ENCODE measurements at regions not wholly inside any gene's neighbourhood (a gene's known extent, or its start where the extent isn't known, plus 50 kb on each side); places are given as distances from the start of the nearest gene placed in this dataset.

GRCh38 chr20:22430154-22430745, 154.1 kb downstream of the FOXA2 start:
- no peak for DNase-seq

DNA sequence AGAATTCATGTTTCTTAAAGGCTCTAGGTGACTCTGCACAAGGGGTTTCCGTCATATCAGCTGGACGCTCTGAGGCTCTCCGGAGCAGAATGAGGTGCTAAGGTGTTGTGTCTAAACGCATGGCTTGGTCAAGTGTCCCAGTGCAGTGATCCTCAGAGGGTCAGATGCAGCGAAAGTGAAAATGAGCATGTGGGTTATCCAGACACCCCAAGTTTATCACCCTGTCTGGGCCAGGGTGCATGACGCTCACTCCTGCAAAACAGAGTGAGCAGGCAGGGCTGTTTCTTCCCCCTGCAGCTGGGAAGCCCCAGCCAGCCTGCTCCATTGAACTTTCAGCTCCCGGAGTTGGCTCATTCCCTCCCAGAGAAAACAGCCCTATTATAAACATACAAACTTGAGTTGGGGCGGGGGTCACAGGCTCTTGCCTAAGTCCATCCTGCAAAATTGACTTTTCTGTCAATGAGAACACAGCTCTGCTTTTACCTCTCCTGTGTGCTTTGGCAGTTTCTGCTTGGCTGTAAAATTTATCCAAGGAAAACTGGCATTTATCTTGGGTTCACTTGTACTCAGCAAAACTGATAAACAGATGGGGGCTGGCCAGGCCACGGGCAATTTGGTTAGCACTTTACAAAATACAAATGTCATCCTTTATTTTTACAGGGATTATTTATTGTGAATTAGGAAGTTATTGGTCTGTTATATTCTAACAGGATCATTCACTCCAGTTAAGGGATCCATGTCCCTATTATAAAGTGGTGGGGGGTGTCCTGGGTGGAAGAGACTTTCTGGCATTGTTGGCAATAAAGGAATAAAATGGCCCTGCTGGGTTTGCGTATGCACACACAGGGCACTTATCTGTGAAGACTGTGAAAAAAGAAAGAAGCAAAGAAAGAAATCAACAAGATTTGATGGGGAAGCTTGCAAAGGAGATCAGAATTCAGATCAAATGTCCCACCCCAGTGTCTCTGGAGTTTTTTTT, 154.9 kb downstream of the FOXA2 start:
- no peak for DNase-seq

GRCh38 chr20:22428051-22428450, 156.3 kb downstream of the FOXA2 start:
- no peak for DNase-seq

GRCh38 chr20:22426772-22427171, 157.6 kb downstream of the FOXA2 start:
- no peak for DNase-seq

DNA sequence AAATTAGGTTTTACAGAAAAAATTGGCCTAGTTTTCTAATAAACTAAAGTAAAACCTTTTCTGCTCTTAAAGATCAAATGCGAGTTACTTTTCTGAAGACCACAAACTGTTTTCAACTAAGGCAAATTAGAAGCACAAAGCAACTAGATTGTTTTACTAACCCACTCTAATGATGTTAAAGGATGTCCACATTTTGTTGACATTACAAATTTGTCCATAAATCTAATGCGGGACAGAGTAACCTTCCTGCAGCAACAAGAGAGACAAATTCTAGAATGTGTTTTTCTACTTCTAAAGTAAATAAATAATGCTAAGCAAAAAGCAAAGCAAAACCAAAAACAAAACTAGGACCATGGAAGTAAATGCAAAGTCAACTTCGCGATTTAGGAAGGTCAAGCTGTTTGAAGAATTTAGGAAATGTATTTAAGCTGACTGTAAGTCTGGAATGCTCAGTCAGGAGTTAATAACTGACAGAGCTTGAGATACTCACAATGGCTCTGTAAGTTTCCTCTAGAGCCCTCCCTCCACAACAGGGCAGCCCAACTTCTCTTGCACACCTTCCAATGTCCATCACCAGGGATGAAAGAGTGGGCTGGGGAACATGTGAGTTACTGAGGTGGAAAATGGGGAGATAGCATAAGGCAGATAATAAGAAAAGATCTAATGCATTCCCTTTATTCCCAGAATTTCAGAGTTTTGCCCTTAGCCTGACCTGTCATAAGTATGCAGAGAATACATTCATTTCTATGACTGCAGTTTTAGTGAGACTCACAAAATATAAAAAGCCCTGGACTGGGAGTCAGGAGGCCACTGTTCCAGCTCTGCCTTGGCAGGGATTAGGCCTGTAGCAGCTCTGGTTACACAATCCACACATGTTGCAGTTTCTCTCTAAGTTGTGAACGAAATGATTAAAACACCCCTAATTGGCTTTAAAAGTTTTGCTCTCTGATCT, 158.8 kb downstream of the FOXA2 start:
- DNase-seq: no peak

- DNase-seq: no peak
Measured at GRCh38 chr20:22423190-22423832, 161.1 kb downstream of the FOXA2 start.

- DNase-seq: no peak
Measured at GRCh38 chr20:22420116-22420598, 164.2 kb downstream of the FOXA2 start.

DNA sequence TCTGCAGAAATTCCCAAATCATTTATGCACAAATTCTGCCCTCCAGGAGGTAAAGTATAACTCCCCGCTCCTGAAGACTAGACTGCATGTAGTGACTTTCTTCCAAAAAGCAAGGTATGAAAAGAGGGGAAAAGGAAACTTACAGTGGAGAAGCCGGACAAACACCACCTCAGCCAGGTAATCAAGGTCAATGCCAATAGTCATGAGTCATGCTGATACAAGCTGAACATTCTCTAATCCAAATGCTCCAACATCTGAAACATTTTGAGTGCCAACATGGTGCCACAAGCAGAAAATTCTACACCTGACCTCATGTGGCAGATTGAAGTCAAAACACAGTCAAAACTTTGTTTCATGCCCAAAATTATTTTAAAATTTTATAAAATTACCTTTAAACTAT, 165.6 kb downstream of the FOXA2 start:
- no peak for DNase-seq

DNA sequence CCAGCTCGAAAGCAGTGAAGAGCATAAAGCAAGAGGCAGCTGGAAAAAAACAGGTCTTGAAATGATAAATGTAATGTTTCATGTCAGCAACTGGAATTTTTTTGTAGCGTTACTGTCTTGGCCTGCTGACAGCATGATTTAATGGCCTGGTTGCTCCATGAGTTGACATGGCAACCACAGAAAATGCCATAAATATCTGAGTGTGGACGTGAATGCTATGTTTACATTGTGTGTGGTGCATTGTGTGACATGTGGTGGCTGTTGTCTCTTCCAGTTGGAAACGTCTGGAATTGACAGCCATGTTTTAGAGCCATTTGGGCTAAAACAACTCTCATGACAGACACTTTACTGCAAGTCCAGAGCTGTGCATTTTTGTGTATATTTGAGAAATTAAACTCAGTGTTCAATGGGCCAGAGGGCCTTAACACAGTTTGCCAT, 170.0 kb downstream of the FOXA2 start:
- DNase-seq: no peak

DNA sequence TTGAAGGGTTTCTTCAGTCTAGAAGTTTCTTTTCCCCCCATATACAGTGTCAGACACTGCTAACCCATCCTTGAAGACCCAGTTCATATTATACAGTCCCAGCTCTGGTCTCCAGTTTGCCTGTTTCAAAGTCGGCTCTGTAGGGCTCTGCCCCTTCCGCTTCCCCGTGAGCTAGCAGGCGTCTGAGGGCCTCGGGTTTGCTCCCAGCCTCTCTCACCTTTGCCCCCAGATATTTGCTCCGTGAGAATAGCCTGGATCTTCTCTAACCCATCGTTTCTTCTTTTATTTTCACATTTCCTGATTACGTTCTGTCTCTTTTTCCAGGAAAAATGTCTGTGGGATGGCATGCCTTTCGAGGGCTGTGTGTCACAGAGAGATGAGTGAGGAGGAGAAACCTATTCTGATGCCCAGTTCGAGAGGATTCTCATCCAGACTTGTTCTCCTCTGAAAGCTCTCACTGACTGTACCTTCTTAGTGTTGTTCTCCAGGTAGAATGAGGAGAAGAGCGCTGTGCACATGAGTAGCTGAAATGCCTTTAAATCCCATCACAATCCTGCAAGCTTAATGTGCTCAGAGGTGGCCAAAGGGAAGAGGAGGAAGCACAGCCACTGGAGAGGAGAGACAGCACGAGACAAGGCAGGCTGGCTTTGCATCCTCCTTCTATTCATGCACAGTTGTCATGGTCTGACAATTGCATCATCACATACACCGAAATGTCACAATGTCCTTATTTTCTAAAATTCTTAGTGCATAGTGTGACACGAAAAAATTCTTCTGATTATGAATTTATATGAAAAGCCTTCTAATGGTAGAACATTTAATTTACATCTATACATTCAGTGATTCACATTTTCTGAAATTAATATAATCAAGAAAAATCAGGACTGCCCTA, 171.1 kb downstream of the FOXA2 start:
- DNase-seq: no peak

DNA sequence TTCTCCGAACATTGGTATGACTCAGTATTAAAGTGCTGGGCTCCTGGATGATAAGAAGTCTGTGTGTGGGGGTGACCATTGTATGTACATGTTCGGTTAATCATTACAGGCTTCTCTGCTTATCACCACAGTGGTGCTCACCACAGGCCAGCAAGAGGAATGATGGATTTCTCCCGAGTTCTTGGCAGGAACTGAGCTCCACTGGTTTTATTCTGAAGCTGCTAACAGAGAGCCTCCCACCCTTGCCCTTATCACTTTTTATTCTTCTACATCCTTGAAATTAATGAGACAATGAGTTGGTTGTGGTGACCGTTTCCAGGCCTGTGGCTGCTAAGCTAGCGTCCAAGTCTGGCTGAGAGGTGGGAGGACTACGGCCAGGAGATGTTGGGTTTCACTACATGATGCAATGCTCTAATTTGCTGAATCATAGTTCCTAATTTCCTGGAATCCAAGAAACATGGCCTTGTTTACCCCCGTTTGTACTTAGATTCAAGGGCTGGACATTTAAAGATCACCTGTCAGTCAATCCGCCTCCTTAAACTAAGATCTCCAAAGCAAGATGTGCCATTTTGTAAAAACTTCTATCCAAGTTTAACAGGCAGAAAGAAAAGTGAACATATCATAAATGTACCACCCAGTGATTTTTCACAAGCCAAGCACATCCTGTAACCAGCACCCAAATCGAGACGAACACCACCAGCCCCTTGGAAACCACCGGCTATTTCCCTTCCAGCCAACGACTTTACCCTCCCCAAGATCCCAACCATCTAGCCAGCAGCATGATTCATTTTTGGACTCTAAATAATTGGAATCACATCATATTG, 172.5 kb downstream of the FOXA2 start:
- no peak for DNase-seq

- DNase-seq: no peak
Measured at GRCh38 chr20:22411286-22411626, 173.1 kb downstream of the FOXA2 start.

DNA sequence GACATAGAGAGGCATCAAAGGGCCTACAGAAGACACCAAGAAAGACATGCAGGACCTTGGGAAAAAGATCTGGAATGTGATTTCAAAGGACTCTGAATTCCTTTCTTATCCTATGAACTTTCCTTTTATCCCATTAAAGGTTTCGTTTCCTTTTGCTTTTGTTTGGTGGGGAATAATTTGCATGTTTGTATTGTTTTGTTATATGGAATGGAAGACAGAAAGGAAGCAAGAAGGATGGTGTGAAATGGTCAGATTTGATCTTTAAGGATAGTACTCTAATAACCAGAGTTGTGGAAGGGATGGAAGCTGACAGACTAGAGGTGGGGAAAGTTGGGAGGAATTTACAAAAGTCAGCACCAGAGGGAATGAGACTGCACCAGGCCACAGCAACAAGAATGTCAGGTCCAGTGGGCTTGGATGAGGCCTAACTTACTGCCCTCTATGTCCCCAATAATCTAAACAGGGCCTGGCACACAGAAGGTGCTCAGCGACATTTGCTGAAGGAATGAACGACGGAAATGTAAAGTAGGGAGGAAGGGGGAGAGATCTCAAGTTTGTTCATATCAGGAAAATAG, 173.7 kb downstream of the FOXA2 start:
- no peak for DNase-seq

DNA sequence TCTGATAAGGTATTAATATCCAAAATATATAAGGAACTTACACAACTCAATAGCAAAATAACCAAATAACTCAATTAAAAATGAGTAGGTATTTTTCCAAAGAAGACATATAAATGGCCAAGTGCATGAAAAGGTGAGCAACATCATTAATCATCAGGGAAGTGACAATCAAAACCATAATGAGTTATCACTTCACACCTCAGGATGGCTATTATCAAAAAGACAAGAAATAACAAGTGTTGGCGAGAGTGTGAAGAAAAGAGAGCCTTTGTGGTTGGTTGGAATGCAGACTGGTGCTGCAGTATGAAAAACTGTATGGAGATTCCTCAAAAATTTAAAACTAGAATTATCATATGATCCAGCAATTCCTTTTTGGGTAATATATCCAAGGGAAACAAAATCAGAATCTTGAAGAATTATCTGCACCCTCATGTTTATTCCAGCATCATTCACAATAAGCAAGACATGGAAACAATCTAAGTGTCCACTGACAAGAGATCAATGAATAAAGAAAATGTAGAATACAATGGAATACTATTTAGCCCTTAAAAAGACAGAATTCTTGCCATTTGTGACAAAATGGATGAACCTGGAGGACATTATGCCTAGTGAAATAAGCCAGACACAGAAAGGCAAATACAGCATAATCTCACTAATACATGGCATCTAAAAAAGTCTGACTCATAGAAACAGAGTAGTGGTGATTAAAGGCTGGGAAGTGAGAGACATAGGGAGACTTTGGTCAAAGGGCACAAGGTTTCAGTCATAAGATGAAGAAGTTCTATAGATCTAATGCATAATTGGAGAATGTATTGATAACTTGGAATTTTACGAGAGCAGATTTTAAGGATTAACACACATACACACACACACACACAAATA, 175.6 kb downstream of the FOXA2 start:
- no peak for DNase-seq

DNA sequence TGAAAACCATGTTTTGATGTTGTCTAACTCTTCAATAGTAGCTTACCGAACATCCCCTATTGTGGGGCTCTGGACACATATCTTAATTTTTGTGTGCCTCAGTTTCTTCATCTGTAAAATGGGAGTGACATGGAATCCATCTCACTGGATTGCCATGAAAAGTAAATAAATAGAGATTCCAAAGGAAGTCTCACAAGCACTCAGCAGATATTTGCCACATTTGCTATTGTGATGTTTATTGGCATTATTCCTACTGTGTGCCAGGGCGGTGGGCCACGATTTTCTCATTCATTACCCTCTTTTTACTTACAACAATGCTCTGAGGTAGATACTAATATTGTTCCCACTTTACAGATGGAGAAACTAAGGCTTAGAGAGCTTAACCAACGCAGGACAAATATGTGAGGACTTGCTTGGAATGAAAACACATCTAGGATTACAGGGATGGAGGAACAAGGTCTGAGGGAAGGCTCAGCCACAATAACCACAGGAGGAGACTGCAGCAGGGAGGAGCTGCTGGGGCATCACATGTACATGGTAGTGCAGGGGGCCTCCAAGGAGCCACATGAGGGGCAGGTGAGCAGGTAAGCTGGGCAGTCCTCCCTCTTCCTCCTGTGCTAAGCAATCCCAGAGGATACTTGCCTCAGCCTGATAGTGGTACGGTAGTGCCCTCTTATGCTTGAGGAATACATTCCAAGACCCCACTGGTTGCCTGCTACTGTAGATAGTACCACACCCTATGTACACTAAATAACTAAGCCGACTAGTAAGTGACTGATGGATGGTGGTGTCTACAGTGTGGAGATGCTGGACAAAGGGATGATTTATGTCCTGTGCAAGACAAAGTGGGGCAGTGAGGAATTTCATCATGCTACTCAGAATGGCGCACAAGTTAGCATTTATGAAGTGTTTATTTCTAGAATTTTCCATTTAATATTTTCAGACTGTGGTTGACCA, 176.9 kb downstream of the FOXA2 start:
- DNase-seq: no peak

GRCh38 chr20:22404419-22405170, 179.8 kb downstream of the FOXA2 start:
- no peak for DNase-seq
